Dermis microvascular lymphatic vessel endothelial cell (primary cell): ENCODE measurements at regions not wholly inside any gene's neighbourhood (a gene's known extent, or its start where the extent isn't known, plus 50 kb on each side); places are given as distances from the start of the nearest gene placed in this dataset.

Source experiments
- DNase-seq, 2 donors: peaks; one replicate each; pipeline versions ENCODE4 v3.0.0 to v3.0.0-alpha.2; 2010; ENCODE audit warnings: low read depth in 2 of 2

DNA sequence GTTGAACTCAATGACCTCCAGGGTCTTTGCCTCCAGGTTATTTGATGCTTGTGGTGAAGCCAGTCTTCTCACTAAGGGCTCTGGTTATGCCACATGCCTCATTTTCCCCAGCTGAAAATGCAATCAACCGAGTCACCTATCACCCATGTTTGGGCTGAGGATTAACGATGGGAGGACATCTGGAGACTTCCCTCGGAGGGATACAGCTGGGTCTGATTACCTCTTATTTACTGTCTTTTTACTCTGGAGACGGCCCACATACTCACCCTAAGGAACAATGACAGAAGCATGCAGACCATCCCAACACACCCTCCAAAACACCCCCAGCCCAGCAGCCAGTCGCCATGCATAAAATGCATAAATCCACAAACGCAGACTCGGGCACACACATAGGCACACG, 187.4 kb downstream of the OPA1 start:
- no peak for DNase-seq

GRCh38 chr3:193780810-193781478, 187.9 kb downstream of the OPA1 start:
- peak; percentile 40 to 86 for DNase-seq

DNA sequence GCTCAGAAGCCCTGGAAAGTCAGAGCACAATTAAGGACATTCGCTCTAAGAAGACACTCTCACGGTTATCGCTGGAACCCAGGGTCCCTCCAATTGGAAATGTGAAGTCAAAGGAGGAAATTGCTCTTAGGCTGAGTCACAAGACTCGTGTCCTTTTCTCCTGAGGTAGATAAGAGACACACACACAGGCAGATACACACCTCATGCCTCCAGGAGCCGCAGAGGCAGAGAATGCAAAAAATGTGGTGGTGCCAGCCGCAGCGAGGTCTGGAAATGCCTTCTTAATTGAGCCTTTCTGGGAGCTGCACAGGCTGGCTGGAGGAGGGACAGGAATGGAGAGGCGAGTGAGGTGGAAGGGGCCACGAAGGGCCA, 189.3 kb downstream of the OPA1 start:
- DNase-seq, result peak in 1 of 2 donors; percentile 51

DNA sequence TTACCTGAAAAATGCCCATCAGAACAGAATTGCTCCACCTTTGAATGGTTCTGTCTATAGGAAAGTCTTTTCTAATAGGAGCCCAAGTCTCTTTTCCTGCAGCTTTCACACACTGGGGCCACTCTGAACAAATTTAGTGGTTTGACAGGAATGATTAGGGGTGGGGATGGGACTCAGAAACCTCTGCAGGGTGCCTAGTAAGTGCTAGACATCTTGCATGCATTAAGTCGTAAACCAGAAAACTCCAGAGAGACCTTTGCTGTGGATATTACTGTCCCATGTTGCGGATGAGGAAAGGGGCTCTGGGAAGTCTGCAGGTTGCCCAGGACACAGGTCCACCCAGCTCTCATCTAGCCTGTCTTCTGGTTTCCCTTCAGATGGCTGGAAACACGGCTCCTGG, 189.7 kb downstream of the OPA1 start:
- DNase-seq, result no peak

DNA sequence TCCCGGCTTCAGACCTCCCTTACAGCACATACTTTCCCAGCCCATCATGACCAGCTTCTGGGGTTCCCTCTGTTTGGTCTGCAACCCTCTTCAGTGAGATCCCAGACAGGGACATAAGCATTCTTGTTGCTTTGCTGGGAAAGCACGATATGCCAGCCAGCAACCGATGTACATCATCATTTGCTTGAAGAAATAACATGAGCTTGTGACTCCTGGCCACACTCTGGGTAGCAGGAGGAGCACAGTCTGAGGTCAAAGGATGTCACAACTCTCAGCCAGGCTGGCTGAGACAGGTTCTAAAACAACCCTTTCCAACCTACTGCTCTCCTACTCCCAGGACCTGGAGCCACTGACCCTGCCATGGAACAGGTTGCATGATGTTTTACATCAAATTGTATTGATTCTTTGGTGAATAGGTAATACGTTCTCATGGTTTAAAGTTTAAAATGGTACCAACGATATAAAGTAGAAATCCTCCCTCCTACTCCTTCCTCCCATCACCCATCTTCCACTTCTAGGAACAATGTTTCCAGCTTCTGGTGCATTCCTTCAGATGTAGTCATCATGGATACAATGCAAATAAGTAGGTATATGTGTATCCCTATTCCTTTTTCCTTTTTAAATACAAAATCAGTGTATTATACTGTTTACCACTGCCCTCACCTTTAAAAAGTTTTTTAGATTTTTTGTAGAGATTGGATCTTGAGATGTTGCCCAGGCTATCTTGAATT, 190.3 kb downstream of the OPA1 start:
- DNase-seq, result peak in 1 of 2 donors; percentile 31

DNA sequence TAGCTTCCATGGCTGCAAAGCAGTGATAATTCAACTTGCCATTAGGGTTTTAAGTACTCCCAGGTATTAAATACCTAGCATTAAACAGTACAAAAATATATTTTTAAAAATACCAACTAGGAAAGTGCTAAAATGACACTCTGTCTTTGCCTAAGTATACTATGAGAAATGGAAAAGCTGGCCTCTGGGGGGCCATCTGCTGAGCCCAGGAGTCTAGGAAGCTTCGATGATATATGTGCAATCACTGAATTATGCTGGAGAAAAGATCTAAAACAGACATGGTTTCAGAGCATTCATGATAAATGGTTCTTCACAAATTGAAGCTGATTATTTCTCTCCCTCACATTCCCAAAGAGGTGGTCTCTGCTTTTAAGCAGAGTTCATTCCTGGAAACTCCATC, 191.8 kb downstream of the OPA1 start:
- no peak for DNase-seq

GRCh38 chr3:193787496-193787870, 194.5 kb downstream of the OPA1 start:
- DNase-seq, result no peak

- peak; percentile 50 to 83 for DNase-seq
Measured at GRCh38 chr3:193788189-193788991, 195.4 kb downstream of the OPA1 start.

GRCh38 chr3:193789455-193789854, 196.4 kb downstream of the OPA1 start:
- no peak for DNase-seq

- DNase-seq, result no peak
Measured at GRCh38 chr3:193790086-193790990, 197.3 kb downstream of the OPA1 start.

GRCh38 chr3:193791041-193792032, 198.3 kb downstream of the OPA1 start:
- DNase-seq, result no peak

DNA sequence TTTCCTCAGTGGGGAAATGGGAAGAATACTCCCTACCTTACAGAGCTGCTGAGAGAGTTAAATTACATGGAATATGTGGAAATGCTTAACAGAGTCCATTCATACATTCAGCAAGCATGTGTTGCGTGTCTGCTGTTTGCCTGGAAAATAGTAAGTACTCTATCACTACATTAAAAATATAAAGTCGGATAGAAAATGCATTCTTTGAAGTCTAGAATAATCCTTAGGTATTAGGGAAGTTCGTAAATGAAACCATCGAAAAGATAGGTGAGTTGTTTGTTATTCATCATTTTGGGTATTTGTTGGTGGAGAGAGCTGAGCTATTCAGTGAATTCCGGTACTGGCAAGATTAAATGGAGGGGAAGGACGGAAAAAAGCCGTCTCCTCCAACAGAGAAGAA, 200.1 kb downstream of the OPA1 start:
- no peak for DNase-seq

DNA sequence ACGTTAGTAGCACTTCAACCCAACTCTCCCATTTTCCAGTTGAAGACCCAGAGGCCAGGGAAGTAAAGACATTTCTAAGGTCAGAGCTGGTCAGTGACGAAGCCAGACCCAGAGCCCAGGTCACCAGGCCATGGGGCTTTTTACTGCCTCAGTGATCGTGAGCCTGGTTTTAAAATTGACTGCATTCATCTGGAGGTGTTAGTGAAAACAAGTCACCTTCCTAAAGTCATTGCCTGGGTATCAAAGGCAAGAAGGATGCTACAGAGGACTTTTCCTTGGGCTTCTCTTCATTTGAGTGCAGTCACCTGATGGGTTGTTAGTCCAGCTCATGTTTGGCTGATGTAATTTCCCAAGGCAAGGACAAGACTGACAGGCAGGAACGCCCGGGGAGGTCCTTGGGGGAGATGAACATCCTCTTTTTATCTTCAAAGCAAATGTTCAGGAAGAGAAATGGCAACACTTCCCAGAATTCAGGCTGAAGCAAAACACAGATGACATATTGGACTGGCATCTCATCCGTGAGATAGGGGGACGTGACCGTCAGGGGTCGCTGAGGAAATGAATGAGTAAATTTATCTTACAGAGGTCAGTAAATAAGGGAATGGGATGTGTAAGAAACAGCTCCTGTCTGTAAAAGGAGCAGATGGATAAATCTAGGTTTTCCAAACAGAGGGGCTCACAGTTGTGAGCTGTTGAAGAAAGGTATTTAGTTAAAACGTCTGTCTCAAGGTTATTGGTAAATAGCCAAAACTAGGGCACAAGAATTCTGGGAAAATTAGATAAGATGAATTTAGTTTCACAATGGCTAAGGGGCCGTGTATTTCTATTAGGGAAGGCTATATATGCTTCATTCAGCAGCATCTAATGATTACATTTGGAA, 201.2 kb downstream of the OPA1 start:
- peak in 1 of 2 donors; percentile 49 for DNase-seq

DNA sequence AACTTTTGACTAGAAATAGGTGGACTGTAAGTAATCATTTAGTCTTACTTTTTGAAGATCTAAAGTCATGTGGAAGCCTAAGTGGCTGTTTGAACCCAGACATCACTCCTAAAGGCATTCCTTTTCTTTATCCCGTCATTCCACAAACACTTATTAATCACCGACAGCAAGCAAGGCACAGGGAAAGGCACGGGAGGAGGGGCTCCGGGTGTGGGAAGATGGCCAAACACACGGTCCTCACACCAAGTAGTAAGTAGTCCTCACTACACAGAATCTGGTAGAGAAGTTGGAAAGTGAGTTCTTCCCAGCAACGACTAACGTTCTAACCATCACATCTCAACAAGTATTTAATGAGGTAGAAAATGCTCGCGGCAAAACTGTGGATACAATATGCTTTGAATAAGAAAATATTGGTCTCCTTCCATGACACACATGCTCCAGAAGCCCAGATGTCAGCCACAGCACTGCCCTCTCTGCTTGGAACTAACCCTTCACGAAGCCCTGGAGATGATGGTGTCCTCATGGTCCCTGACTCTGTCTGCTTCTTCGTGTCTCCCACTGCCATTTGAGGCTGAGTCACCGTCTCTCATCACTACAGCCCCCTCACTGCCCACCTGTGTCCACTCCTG, 202.2 kb downstream of the OPA1 start:
- no peak for DNase-seq

DNA sequence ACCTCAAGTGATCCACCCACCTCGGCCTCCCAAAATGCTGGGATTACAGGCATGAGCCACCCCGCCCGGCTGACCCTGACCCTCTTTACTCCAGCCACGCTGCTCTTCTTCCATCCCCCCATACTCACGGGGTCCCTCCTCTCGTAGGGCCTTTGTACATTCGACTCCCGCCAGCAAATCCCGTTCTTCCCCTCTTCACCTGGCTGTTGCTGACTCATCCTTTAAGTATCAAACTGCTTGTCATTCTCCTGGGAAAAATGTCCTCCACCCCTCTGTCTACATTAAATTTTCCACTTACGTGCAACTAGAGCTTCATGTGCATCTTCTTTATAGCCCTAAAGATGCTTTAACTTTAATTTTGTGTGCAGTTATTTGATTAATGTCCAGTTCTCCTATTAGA, 203.1 kb downstream of the OPA1 start:
- no peak for DNase-seq

DNA sequence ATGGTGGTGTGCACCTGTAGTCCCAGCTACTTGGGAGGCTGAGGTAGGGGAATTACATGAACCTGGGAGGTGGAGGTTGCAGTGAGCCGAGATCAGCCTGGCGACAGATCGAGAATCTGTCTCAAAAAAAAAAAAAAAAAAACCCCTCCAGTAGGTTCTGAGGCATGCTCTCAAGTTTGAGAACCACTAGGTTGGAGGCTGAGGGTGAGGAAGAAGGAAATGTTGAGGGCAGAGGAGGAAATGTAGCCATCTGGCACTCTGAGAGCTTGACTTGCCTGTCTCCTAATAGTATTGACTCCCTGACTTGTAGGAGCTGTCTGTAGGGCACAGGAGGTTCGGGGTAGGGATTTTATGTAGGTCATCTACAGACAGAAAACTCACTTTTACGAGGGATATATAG, 204.6 kb downstream of the OPA1 start:
- no peak for DNase-seq

DNA sequence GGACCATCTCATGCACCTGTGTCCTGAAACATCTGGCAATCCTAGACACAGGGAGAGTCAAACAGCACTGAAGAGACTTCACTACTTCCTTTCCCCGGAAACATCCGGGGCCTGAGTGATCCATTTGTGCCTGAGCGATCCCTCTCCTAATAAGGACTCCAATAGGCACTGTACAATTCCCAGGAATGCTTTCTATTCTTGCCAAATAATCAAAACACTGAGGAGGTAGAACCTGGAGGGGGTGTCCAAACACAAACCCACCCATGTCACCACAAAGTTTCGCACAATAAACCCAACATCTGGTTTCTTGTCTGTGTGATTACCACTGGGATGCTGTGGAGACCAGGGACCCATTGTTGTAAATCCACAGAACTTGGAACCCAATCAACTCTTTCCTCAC, 205.0 kb downstream of the OPA1 start:
- no peak for DNase-seq

DNA sequence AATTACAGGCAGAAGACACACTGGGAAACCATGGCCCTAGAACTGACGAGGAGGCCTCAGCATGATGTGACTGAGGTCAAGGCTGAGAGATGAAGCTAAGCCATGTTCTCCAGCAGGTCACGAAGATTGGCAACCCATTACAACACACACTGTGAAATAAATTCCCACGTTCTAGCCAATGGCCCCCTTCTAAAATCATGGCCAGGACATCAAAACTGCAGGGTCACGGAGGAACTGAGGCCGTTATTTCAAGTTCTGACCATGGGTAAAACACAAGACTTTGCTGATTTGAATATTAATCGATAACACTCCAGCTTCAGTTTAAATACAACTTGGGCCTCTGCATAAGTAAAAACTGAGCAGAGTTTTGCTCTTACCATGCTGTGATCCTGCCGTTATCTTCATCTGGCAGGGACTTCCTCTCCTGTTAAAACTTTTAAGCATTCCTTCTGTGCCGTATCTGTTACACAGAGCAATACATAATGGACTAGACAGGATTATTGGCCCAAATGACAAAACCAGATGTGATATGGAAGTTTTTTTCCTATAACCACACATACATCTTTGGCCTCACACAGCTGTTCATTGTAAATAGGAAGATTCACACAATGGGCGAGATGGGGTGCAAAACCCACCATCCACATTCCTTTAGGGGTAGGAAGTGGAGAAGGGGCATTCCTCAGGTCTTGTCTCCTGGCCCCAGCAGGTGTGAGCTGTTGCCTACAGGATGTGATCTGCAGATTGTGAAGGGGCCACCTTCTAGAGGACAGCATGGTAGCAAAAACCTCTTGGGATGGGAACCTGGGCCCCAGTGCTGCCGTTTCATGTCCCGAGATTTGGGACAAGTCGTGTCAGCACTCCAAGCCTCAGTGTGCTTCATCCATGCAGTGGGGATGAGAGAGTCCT, 207.4 kb downstream of the OPA1 start:
- no peak for DNase-seq
